ENCODE measurements at regions not wholly inside any gene's neighbourhood (a gene's known extent, or its start where the extent isn't known, plus 50 kb on each side); places are given as distances from the start of the nearest gene placed in this dataset.

DNA sequence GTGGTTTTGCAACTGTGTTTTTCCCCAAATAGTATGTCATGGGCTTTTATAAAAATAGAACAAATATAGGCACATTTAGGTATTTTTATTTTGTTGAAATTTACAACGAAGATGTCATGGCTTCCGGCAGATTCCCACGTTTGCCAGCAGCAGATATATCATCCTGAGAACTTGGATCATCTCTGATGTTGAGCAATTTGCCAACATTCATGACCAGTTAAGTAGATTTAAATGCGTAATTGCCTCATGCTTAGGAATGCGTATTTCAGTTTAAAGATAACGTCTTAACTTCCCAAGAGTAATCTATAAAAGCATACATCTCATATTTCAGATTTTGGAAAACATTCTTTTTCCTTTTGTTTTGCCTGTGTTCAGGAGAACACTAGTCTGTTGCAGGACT, 457.8 kb downstream of the QKI start:
- no peak overlapping the region for H3K27ac ChIP-seq
- TF ChIP-seq, protein P1, sequence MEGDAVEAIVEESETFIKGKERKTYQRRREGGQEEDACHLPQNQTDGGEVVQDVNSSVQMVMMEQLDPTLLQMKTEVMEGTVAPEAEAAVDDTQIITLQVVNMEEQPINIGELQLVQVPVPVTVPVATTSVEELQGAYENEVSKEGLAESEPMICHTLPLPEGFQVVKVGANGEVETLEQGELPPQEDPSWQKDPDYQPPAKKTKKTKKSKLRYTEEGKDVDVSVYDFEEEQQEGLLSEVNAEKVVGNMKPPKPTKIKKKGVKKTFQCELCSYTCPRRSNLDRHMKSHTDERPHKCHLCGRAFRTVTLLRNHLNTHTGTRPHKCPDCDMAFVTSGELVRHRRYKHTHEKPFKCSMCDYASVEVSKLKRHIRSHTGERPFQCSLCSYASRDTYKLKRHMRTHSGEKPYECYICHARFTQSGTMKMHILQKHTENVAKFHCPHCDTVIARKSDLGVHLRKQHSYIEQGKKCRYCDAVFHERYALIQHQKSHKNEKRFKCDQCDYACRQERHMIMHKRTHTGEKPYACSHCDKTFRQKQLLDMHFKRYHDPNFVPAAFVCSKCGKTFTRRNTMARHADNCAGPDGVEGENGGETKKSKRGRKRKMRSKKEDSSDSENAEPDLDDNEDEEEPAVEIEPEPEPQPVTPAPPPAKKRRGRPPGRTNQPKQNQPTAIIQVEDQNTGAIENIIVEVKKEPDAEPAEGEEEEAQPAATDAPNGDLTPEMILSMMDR (conservative IDR thresholded peaks at IDR 0.05) = no peak

DNA sequence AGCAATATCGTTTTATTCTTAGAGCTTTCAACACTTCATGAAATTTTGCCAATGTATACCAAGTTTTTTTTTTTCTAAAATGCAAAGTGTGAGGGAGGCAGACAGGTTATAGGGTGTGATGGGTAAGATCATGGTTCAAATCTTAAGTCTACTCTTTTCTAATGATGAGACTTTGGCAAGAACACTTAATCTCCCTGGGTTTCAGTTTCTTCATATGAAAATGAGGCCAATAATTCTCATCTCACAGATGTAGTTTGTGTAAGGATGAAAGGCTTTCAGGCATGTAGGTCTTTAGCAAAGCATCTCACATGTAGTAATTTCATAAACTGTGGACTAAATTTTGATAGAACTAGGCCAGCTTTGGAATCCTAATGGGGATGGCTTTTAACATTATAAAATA, 457.1 kb downstream of the QKI start:
- TF ChIP-seq, protein P1 (conservative IDR thresholded peaks at IDR 0.05) = no peak

DNA sequence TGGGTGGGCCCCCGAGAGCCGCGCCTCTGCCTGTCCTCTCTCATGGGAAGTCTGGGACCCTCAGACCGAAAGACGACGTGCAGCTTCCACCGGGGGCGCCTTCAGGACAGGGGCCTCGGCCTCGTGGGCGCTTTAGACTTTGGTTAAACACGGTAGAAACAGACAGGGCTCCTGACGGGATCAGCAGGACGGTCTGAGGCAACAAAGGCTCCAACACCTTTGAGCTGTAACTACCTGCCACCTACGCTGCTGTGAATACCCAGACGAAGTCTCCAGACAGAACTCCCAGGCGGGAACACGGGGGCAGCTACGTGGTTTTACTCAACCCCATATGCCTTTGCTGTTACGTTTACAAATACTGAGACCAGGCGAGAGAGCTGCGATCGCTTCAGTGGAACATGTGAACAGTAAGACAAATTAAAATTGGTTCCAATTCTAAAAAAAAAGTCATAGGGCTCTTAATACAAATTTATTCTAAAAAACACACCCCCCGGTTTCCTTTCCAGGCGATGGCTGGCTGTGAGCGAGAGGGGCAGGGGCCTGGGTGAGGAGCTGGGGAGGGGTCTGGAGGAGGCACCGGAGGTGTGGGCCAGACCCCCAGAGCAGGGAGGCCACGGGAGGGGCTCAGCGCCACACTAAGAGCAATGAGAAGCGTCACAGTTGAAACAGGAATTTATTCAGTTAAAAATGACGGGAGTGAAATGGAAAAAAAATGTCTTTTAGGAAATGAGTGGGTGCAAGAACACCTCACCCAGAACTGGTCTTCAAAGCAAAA, 453.2 kb downstream of the QKI start:
- TF ChIP-seq, protein P1 (conservative IDR thresholded peaks at IDR 0.05) = no peak
- no peak overlapping the region for H3K27ac ChIP-seq

More for the DNA sequence above, 457.1 kb downstream of the QKI start:
- no peak overlapping the region for H3K27ac ChIP-seq

DNA sequence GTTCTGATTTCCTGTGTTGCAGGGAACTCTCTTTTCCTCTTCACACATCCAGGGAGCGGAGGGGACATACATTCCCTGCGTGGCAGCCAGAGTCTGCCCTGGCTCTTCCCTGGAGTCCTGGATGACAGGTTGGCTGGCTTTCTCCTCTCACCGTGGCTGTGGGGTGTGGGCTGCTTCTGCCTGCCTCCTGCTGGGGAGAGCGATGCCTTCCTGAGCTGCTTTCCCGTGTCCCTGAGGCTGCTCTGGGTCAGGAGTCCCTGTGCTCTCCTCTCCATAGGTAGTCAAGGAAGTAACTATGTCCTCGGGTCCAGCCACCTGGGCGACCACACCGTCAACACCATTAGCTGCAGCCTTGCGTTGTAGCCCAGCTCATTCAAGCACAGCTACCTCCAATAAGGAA, 451.7 kb downstream of the QKI start:
- TF ChIP-seq, protein P1 (conservative IDR thresholded peaks at IDR 0.05) = no peak
- H3K27ac ChIP-seq = no peak overlapping the region

DNA sequence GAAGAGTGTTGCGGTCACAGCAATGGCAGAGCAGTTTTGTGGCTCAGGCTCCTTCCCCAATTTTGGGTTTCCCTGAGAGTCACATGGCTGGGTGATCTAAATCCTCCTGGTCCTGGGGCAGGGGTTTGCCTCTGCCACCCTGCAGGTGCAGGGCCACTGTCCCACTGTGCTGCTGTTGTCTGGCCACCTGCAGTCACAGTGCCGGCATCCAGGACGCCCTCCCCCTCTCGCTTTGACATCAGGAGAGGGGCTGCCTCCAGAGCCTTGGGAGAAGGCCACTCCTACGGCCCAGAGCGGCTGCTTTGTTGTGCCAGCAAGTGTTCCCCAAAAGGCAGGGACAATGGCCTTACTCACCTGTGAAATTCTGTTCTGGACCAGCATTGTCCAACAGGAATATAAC, 449.0 kb downstream of the QKI start:
- TF ChIP-seq, protein P1 (conservative IDR thresholded peaks at IDR 0.05) = no peak
- H3K27ac ChIP-seq = no peak overlapping the region

DNA sequence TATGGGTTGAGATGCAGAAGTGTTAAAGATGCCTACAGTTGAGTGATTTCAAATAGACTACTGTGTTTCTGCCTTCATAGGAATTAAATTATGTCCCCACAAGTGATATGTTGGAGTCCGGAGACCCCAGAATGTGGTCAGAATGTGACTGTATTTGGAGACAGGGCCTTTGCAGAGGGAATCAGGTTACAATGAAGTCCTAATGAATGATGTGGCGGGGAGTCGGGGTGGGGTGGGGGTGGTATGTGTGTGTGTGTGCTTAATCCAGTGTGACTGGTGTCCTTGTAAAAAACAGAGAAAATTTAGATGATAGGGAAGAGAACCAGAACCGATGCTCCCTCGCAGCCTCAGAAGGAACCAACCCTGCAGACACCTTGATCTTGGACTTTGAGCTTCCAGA, 448.2 kb downstream of the QKI start:
- TF ChIP-seq, protein P1 (conservative IDR thresholded peaks at IDR 0.05) = no peak
- no peak overlapping the region for H3K27ac ChIP-seq

DNA sequence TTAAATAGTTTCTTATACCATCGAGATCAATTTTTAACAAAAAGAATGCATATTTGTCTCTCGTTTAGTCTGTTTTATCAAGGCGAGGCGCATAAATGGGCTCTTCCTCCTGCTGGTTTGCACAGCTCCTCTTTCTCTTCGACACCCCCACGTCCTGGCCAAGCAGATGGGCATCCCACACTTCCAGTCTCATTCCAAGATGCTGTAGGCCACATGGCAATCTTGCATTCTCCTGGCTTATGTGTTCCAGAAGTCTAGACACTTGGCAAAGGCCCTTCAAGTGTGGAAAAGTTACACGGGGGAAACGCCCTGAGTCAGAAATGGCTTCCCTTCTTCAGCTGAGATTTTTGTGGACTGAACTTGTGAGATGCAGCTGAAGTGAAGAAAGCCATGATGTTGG, 447.1 kb downstream of the QKI start:
- no peak overlapping the region for H3K27ac ChIP-seq
- TF ChIP-seq, protein P1 (conservative IDR thresholded peaks at IDR 0.05) = no peak
